ENCODE measurements at regions not wholly inside any gene's neighbourhood (a gene's known extent, or its start where the extent isn't known, plus 50 kb on each side); places are given as distances from the start of the nearest gene placed in this dataset.

- no peak for TF ChIP-seq CTCF (IDR thresholded peaks at IDR 0.05)
- no peak overlapping the region for H3K27ac ChIP-seq
- intact Hi-C loops (cut with DNase I): no loop called here
- no peak for DNase-seq
- H3K9me3 ChIP-seq: no peaks in the 10 kb centered on the region
- no peak overlapping the region for H3K4me3 ChIP-seq
- H3K4me1 ChIP-seq: no peaks in the 10 kb centered on the region
- no peak for ATAC-seq
- no peaks in the 10 kb centered on the region for H3K27me3 ChIP-seq
- H3K36me3 ChIP-seq: no peaks in the 10 kb centered on the region
Measured at GRCh38 chr12:68102731-68103130, 56.8 kb downstream of the IFNG start.

- Histone ChIP-seq H3K4me1 (no peaks in the 10 kb centered on the region), H3K27ac (no peak overlapping the region), H3K4me3 (no peak overlapping the region), H3K27me3 (no peaks in the 10 kb centered on the region), H3K36me3 (no peaks in the 10 kb centered on the region), H3K9me3 (no peaks in the 10 kb centered on the region)
- no peak for TF ChIP-seq CTCF (IDR thresholded peaks at IDR 0.05)
- DNase-seq (no peak), ATAC-seq (no peak)
- intact Hi-C loops (cut with DNase I): no loop called here
Measured at GRCh38 chr12:68102163-68102562, 57.4 kb downstream of the IFNG start.

GRCh38 chr12:68100241-68100640 is 59.3 kb downstream of the IFNG start:
- intact Hi-C loops (cut with DNase I): no loop called here
- ATAC-seq (no peak), DNase-seq (no peak)
- TF ChIP-seq CTCF (IDR thresholded peaks at IDR 0.05): no peak
- Histone ChIP-seq H3K27ac (no peak overlapping the region), H3K9me3 (no peaks in the 10 kb centered on the region), H3K4me3 (no peak overlapping the region), H3K27me3 (no peaks in the 10 kb centered on the region), H3K36me3 (no peaks in the 10 kb centered on the region), H3K4me1 (no peaks in the 10 kb centered on the region)

GRCh38 chr12:68098939-68099338 is 60.6 kb downstream of the IFNG start:
- H3K9me3 ChIP-seq: no peaks in the 10 kb centered on the region
- DNase-seq (no peak), ATAC-seq (no peak)
- TF ChIP-seq CTCF (IDR thresholded peaks at IDR 0.05): no peak
- H3K4me3 ChIP-seq: no peak overlapping the region
- no peaks in the 10 kb centered on the region for H3K27me3 ChIP-seq
- intact Hi-C loops (cut with DNase I): no loop called here
- H3K36me3 ChIP-seq: no peaks in the 10 kb centered on the region
- no peaks in the 10 kb centered on the region for H3K4me1 ChIP-seq
- H3K27ac ChIP-seq: no peak overlapping the region

- Histone ChIP-seq H3K4me1 (no peaks in the 10 kb centered on the region), H3K9me3 (no peaks in the 10 kb centered on the region), H3K27ac (no peak overlapping the region), H3K27me3 (no peaks in the 10 kb centered on the region), H3K4me3 (no peak overlapping the region), H3K36me3 (no peaks in the 10 kb centered on the region)
- DNase-seq (no peak), ATAC-seq (no peak)
- intact Hi-C loops (cut with DNase I): no loop called here
- no peak for TF ChIP-seq CTCF (IDR thresholded peaks at IDR 0.05)
Measured at GRCh38 chr12:68097386-68097785, 62.2 kb downstream of the IFNG start.

GRCh38 chr12:68094645-68095395 is 64.7 kb downstream of the IFNG start:
- ATAC-seq (no peak), DNase-seq (no peak)
- intact Hi-C loops (cut with DNase I): no loop called here
- Histone ChIP-seq H3K27me3 (no peaks in the 10 kb centered on the region), H3K27ac (no peak overlapping the region), H3K4me1 (no peaks in the 10 kb centered on the region), H3K36me3 (no peaks in the 10 kb centered on the region), H3K9me3 (no peaks in the 10 kb centered on the region), H3K4me3 (no peak overlapping the region)
- TF ChIP-seq CTCF (IDR thresholded peaks at IDR 0.05): no peak

Data from upper lobe of right lung (tissue), 1 donor.